GM21717 (cell line): ENCODE measurements at regions not wholly inside any gene's neighbourhood (a gene's known extent, or its start where the extent isn't known, plus 50 kb on each side); places are given as distances from the start of the nearest gene placed in this dataset.
"Not testable (repeated sequence)": the region's sequence is repeated elsewhere in the genome, so short reads cannot be mapped to it uniquely, and the experiment has no call there.

Experiments used
- ATAC-seq: cut with Tn5 transposase; IDR thresholded peaks from one replicate; pipeline ENCODE4 v1.9.1; 2021; ENCODE audit warnings: mild to moderate bottlenecking, moderate library complexity; ENCODE audit not compliant: unreplicated experiment

- ATAC-seq, result no peak
These were observed 234.3 kb upstream of the CCDC54 start for GRCh38 chr3:107142786-107143575.

GRCh38 chr3:107150675-107151074 is 226.6 kb upstream of the CCDC54 start:
- no peak for ATAC-seq

- no peak for ATAC-seq
These were observed 223.3 kb upstream of the CCDC54 start for GRCh38 chr3:107153981-107154380.

GRCh38 chr3:107172411-107172810 is 204.8 kb upstream of the CCDC54 start:
- ATAC-seq, result no peak

- no peak for ATAC-seq
These were observed 192.9 kb upstream of the CCDC54 start for GRCh38 chr3:107184375-107184774.

GRCh38 chr3:107188262-107188661 is 189.0 kb upstream of the CCDC54 start:
- no peak for ATAC-seq

- ATAC-seq, result no peak
These were observed 188.0 kb upstream of the CCDC54 start for GRCh38 chr3:107189158-107189791.

- no peak for ATAC-seq
These were observed 184.1 kb upstream of the CCDC54 start for GRCh38 chr3:107193116-107193515.

- no peak for ATAC-seq
These were observed 178.6 kb upstream of the CCDC54 start for GRCh38 chr3:107198581-107199181.

GRCh38 chr3:107201146-107201545 is 176.1 kb upstream of the CCDC54 start:
- no peak for ATAC-seq

- not testable (repeated sequence) for ATAC-seq
These were observed 174.4 kb upstream of the CCDC54 start for GRCh38 chr3:107202885-107203284.

- no peak for ATAC-seq
These were observed 173.1 kb upstream of the CCDC54 start for GRCh38 chr3:107204121-107204520.

GRCh38 chr3:107205358-107205757 is 171.9 kb upstream of the CCDC54 start:
- ATAC-seq, result no peak

- no peak for ATAC-seq
These were observed 171.1 kb upstream of the CCDC54 start for GRCh38 chr3:107206141-107206540.

GRCh38 chr3:107206945-107207344 is 170.3 kb upstream of the CCDC54 start:
- ATAC-seq, result no peak

- ATAC-seq, result no peak
These were observed 169.1 kb upstream of the CCDC54 start for GRCh38 chr3:107208100-107208499.

GRCh38 chr3:107208796-107209195 is 168.4 kb upstream of the CCDC54 start:
- ATAC-seq, result no peak

GRCh38 chr3:107209302-107209990 is 167.8 kb upstream of the CCDC54 start:
- ATAC-seq, result no peak

- ATAC-seq, result no peak
These were observed 165.6 kb upstream of the CCDC54 start for GRCh38 chr3:107211608-107212007.

- no peak for ATAC-seq
These were observed 164.6 kb upstream of the CCDC54 start for GRCh38 chr3:107212618-107213017.

- ATAC-seq, result no peak
These were observed 164.1 kb upstream of the CCDC54 start for GRCh38 chr3:107213044-107213669.
